Spleen (tissue), 11 donors: ENCODE measurements at regions not wholly inside any gene's neighbourhood (a gene's known extent, or its start where the extent isn't known, plus 50 kb on each side); places are given as distances from the start of the nearest gene placed in this dataset.

ENCODE experiments used
- DNase-seq: peaks from one replicate; pipeline ENCODE4 v3.0.0-alpha.2; 2020
- H3K27ac ChIP-seq, 8 donors: fragments of 200-600 bp; sonication (generic) in 7 of 8; 1 replicate in 4 of 8; 2 replicates in 4 of 8; pipeline versions ENCODE4 v1.5.0 to v1.8.0; 2016 to 2021; ENCODE audit warnings: inconsistent platforms in 4 of 8, mild to moderate bottlenecking in 4 of 8, moderate library complexity in 1 of 8
- H3K27me3 ChIP-seq, 7 donors: fragments of 200-600 bp; sonication (generic) in 6 of 7; replicated peaks in 1 of 7; 1 replicate in 4 of 7; 2 replicates in 3 of 7; pipeline versions ENCODE4 v1.5.0 to v1.8.0; 2016 to 2021; ENCODE audit warnings: inconsistent platforms in 3 of 7, mild to moderate bottlenecking in 1 of 7
- H3K36me3 ChIP-seq, 6 donors: fragments of 200-600 bp; sonication (generic) in 5 of 6; 1 replicate in 4 of 6; 2 replicates in 2 of 6; pipeline versions ENCODE4 v1.5.0 to v1.8.0; 2016 to 2021; ENCODE audit warnings: inconsistent platforms in 2 of 6
- H3K4me1 ChIP-seq, 6 donors: fragments of 200-600 bp; sonication (generic) in 5 of 6; 1 replicate in 3 of 6; 2 replicates in 3 of 6; pipeline versions ENCODE4 v1.5.0 to v1.8.0; 2016 to 2021; ENCODE audit warnings: inconsistent platforms in 3 of 6
- H3K4me3 ChIP-seq, 8 donors: fragments of 200-600 bp; sonication (generic) in 7 of 8; 1 replicate in 4 of 8; 2 replicates in 4 of 8; pipeline versions ENCODE4 v1.5.0 to v1.8.0; 2016 to 2021; ENCODE audit warnings: inconsistent platforms in 4 of 8, mild to moderate bottlenecking in 4 of 8, moderate library complexity in 2 of 8
- H3K9me3 ChIP-seq, 8 donors: fragments of 200-600 bp; sonication (generic) in 7 of 8; 1 replicate in 4 of 8; 2 replicates in 4 of 8; pipeline versions ENCODE4 v1.5.0 to v1.8.0; 2016 to 2021; ENCODE audit warnings: inconsistent platforms in 4 of 8
- CTCF ChIP-seq, 11 experiments: fragments of 200-600 bp in 7 of 11; fragments of 450-650 bp in 4 of 11; sonication (generic) in 4 of 11; IDR thresholded peaks in 8 of 11; conservative IDR thresholded peaks in 3 of 11; 1 replicate in 7 of 11; 2 replicates in 4 of 11; pipeline versions ENCODE4 v1.4.0 to v1.8.0; 2016 to 2021; ENCODE audit warnings: antibody characterized with exemption in 11 of 11, inconsistent platforms in 4 of 11, mild to moderate bottlenecking in 1 of 11
- POLR2A ChIP-seq, 3 donors: fragments of 450-650 bp; IDR thresholded peaks; one replicate each; pipeline ENCODE4 v1.5.1; 2017; ENCODE audit warnings: antibody characterized with exemption in 3 of 3, mild to moderate bottlenecking in 1 of 3
- POLR2AphosphoS5 ChIP-seq, 3 donors: sonication (generic); formaldehyde crosslinking; IDR thresholded peaks; one replicate each; pipeline ENCODE4 v1.5.1; 2017; ENCODE audit warnings: antibody characterized with exemption in 3 of 3
- WGBS, 5 donors: extraction: QIAGEN DNeasy Blood & Tissue Kit in 3 of 5; methylation state at CpG; one replicate each; pipeline versions ENCODE4 v1.1.5 to v1.1.7; 2013 to 2018; 5-methylcytosine and 5-hydroxymethylcytosine counted together
- intact Hi-C: fragments of 100-400 bp; cut with DNase I; formaldehyde crosslinking; loops from one replicate; pipeline ENCODE4 v1.15.0; 2023; ENCODE audit warnings: low total_unique reads
- donor health status: healthy with polysubstance abuse.
- donor health status: DM: no; HTN: no; CAD: no; lungs with moderate emphysema.
- donor health status: DM: no; HTN: no; CAD: no.
- donor health status: Bipolar disorder and iron deficiency.
- donor health status: healthy.
- donor health status: DM: no; HTN: no; CAD: no.
- donor health status: DM: yes; HTN: yes; CAD: no.

GRCh38 chr1:223007935-223008334 lies 135.1 kb downstream of the TLR5 start:
- WGBS, 5 donors: 80 to 93% (median 87%) methylated on average over 7 of the region's 7 CpGs
- intact Hi-C loops: no loop called here
- DNase-seq: no peak

GRCh38 chr1:223008808-223009207 lies 134.2 kb downstream of the TLR5 start:
- H3K27me3 ChIP-seq: peaks cover 0 to 4% (median 0%) of the 10 kb centered on the region in 7 donors
- intact Hi-C loops: no loop called here
- H3K4me1 ChIP-seq: no peaks in the 10 kb centered on the region
- 44 to 64% (median 57%) methylated on average over 2 of the region's 2 CpGs for WGBS, 5 donors
- TF ChIP-seq CTCF (IDR thresholded peaks at IDR 0.05 in 8 of 11, conservative IDR thresholded peaks at IDR 0.05 in 3 of 11) (no peak), POLR2AphosphoS5 (IDR thresholded peaks at IDR 0.05) (no peak), POLR2A (IDR thresholded peaks at IDR 0.05) (no peak)
- H3K36me3 ChIP-seq: peaks cover 0 to 26% (median 11%) of the 10 kb centered on the region in 6 donors
- H3K9me3 ChIP-seq: no peaks in the 10 kb centered on the region
- no peak overlapping the region for H3K4me3 ChIP-seq
- H3K27ac ChIP-seq: no peak overlapping the region
- DNase-seq: no peak

More at GRCh38 chr1:223007935-223008334, 135.1 kb downstream of the TLR5 start:
- no peak for TF ChIP-seq POLR2AphosphoS5 (IDR thresholded peaks at IDR 0.05)
- no peak for TF ChIP-seq POLR2A (IDR thresholded peaks at IDR 0.05)
- TF ChIP-seq CTCF (IDR thresholded peaks at IDR 0.05 in 8 of 11, conservative IDR thresholded peaks at IDR 0.05 in 3 of 11): no peak
- no peak overlapping the region for H3K27ac ChIP-seq
- no peaks in the 10 kb centered on the region for H3K9me3 ChIP-seq
- H3K4me1 ChIP-seq: no peaks in the 10 kb centered on the region
- H3K36me3 ChIP-seq: peaks cover 0 to 35% (median 19%) of the 10 kb centered on the region in 6 donors
- no peak overlapping the region for H3K4me3 ChIP-seq
- H3K27me3 ChIP-seq: peaks cover 0 to 2% (median 0%) of the 10 kb centered on the region in 7 donors

GRCh38 chr1:223009406-223009805 lies 133.6 kb downstream of the TLR5 start:
- WGBS, 5 donors: 52 to 64% (median 58%) methylated on average over 3 of the region's 3 CpGs
- Histone ChIP-seq H3K36me3 (peaks cover 0 to 20% (median 5%) of the 10 kb centered on the region in 6 donors), H3K27me3 (peaks cover 0 to 4% (median 0%) of the 10 kb centered on the region in 7 donors), H3K9me3 (no peaks in the 10 kb centered on the region), H3K27ac (no peak overlapping the region), H3K4me1 (no peaks in the 10 kb centered on the region), H3K4me3 (no peak overlapping the region)
- intact Hi-C loops: no loop called here
- DNase-seq: no peak
- TF ChIP-seq CTCF (IDR thresholded peaks at IDR 0.05 in 8 of 11, conservative IDR thresholded peaks at IDR 0.05 in 3 of 11) (no peak), POLR2AphosphoS5 (IDR thresholded peaks at IDR 0.05) (no peak), POLR2A (IDR thresholded peaks at IDR 0.05) (no peak)

GRCh38 chr1:223010582-223011504 lies 132.2 kb downstream of the TLR5 start:
- intact Hi-C loops: no loop called here
- Histone ChIP-seq H3K36me3 (peaks cover 0 to 6% (median 0%) of the 10 kb centered on the region in 6 donors), H3K9me3 (no peaks in the 10 kb centered on the region), H3K4me1 (no peaks in the 10 kb centered on the region), H3K4me3 (no peak overlapping the region), H3K27me3 (peaks cover 0 to 4% (median 0%) of the 10 kb centered on the region in 7 donors), H3K27ac (no peak overlapping the region)
- DNase-seq: no peak
- WGBS, 5 donors: 69 to 74% (median 73%) methylated on average over 8 of the region's 8 CpGs
- no peak for TF ChIP-seq POLR2A (IDR thresholded peaks at IDR 0.05)
- TF ChIP-seq POLR2AphosphoS5 (IDR thresholded peaks at IDR 0.05): no peak
- no peak for TF ChIP-seq CTCF (IDR thresholded peaks at IDR 0.05 in 8 of 11, conservative IDR thresholded peaks at IDR 0.05 in 3 of 11)
